Natural killer cell (primary cell): ENCODE measurements at regions not wholly inside any gene's neighbourhood (a gene's known extent, or its start where the extent isn't known, plus 50 kb on each side); places are given as distances from the start of the nearest gene placed in this dataset.

Experiments used
- ATAC-seq, 3 donors: fragments of 150-1000 bp in 2 of 3; fragments of 200-7000 bp in 1 of 3; cut with Tn5 transposase; 1 replicate in 1 of 3; 2 replicates in 2 of 3; pipeline ENCODE4 v1.10.0; 2021; ENCODE audit warnings: mild to moderate bottlenecking in 2 of 3, moderate library complexity in 2 of 3
- DNase-seq, 2 donors: peaks; one replicate each; pipeline versions ENCODE4 v3.0.0 to v3.0.0-alpha.2; 2013 to 2021; ENCODE audit warnings: mixed read lengths in 1 of 2
- H3K27ac ChIP-seq: one replicate; pipeline ENCODE4 v1.5.1; 2013; ENCODE audit warnings: mild to moderate bottlenecking, low read length
- H3K27me3 ChIP-seq: one replicate; pipeline ENCODE4 v1.6.1; 2013; ENCODE audit warnings: low read length; ENCODE audit not compliant: control insufficient read depth, insufficient read depth
- H3K36me3 ChIP-seq: one replicate; pipeline ENCODE4 v1.6.1; 2013; ENCODE audit warnings: low read length; ENCODE audit not compliant: control insufficient read depth, insufficient read depth
- H3K4me1 ChIP-seq: one replicate; pipeline ENCODE4 v1.6.1; 2013; ENCODE audit warnings: low read length; ENCODE audit not compliant: control insufficient read depth, insufficient read depth
- H3K4me3 ChIP-seq: one replicate; pipeline ENCODE4 v1.5.1; 2013; ENCODE audit warnings: low read length
- H3K9me3 ChIP-seq: one replicate; pipeline ENCODE4 v1.6.1; 2013; ENCODE audit warnings: low read length; ENCODE audit not compliant: control insufficient read depth, insufficient read depth
- H3K27ac Mint-ChIP-seq, 2 donors: one replicate each; pipeline ENCODE4 v1.8.0; 2022; ENCODE audit warnings: mild to moderate bottlenecking in 2 of 2, mixed read lengths in 2 of 2, moderate library complexity in 1 of 2
- H3K27me3 Mint-ChIP-seq, 2 donors: one replicate each; pipeline ENCODE4 v1.8.0; 2022; ENCODE audit warnings: low read depth in 2 of 2, mixed read lengths in 2 of 2
- H3K36me3 Mint-ChIP-seq: one replicate; pipeline ENCODE4 v1.8.0; 2022; ENCODE audit warnings: mixed read lengths
- H3K4me1 Mint-ChIP-seq, 2 donors: one replicate each; pipeline ENCODE4 v1.8.0; 2022; ENCODE audit warnings: mixed read lengths in 2 of 2
- H3K4me3 Mint-ChIP-seq: one replicate; pipeline ENCODE4 v1.8.0; 2022; ENCODE audit warnings: mild to moderate bottlenecking, moderate library complexity, mixed read lengths
- H3K9me3 Mint-ChIP-seq, 2 donors: one replicate each; pipeline ENCODE4 v1.8.0; 2022; ENCODE audit warnings: mixed read lengths in 2 of 2
- CTCF ChIP-seq: fragments of 200-600 bp; IDR thresholded peaks from one replicate; pipeline ENCODE4 v1.8.0; 2022; ENCODE audit warnings: antibody characterized with exemption
- WGBS: methylation state at CpG from one replicate; pipeline ENCODE4 v1.1.7; 2013; ENCODE audit warnings: missing lambda C conversion rate; ENCODE audit not compliant: insufficient coverage; 5-methylcytosine and 5-hydroxymethylcytosine counted together
- intact Hi-C: fragments of 100-400 bp; cut with micrococcal nuclease; formaldehyde crosslinking; loops from one replicate; pipeline ENCODE4 v1.14.2; 2022

- Histone ChIP-seq H3K9me3 (no peaks in the 10 kb centered on the region), H3K27me3 (no peaks in the 10 kb centered on the region), H3K27ac (no peak overlapping the region), H3K4me3 (no peak overlapping the region), H3K4me1 (no peaks in the 10 kb centered on the region), H3K36me3 (no peaks in the 10 kb centered on the region)
- no peak for ATAC-seq
- Mint-ChIP-seq H3K9me3 (no peaks in the 10 kb centered on the region), H3K4me3 (no peak overlapping the region), H3K27ac (no peak overlapping the region), H3K36me3 (no peaks in the 10 kb centered on the region), H3K27me3 (peaks cover 0 to 8% of the 10 kb centered on the region in 2 donors), H3K4me1 (no peaks in the 10 kb centered on the region)
- intact Hi-C loops = no loop called here
- WGBS = 80% methylated on average over 3 of the region's 3 CpGs
- TF ChIP-seq CTCF = no peak
- no peak for DNase-seq
Measured at GRCh38 chr11:100631316-100631715, 55.8 kb upstream of the ARHGAP42 start.

- Histone ChIP-seq H3K4me3 (no peak overlapping the region), H3K27ac (no peak overlapping the region), H3K36me3 (no peaks in the 10 kb centered on the region), H3K27me3 (no peaks in the 10 kb centered on the region), H3K4me1 (no peaks in the 10 kb centered on the region), H3K9me3 (no peaks in the 10 kb centered on the region)
- peaks cover 0 to 5% of the 10 kb centered on the region in 2 donors for H3K27me3 Mint-ChIP-seq
- no peaks in the 10 kb centered on the region for H3K9me3 Mint-ChIP-seq
- ATAC-seq = no peak
- H3K27ac Mint-ChIP-seq = no peak overlapping the region
- DNase-seq = no peak
- H3K36me3 Mint-ChIP-seq = no peaks in the 10 kb centered on the region
- no peak for TF ChIP-seq CTCF
- WGBS = 85% methylated on average over 5 of the region's 5 CpGs
- H3K4me3 Mint-ChIP-seq = no peak overlapping the region
- H3K4me1 Mint-ChIP-seq = no peaks in the 10 kb centered on the region
- intact Hi-C loops = no loop called here
Measured at GRCh38 chr11:100632941-100633452, 54.1 kb upstream of the ARHGAP42 start.

- H3K4me3 ChIP-seq = no peak overlapping the region
- no peaks in the 10 kb centered on the region for H3K9me3 ChIP-seq
- no peaks in the 10 kb centered on the region for H3K36me3 Mint-ChIP-seq
- no peaks in the 10 kb centered on the region for H3K9me3 Mint-ChIP-seq
- TF ChIP-seq CTCF = no peak
- intact Hi-C loops = no loop called here
- H3K27ac ChIP-seq = no peak overlapping the region
- H3K36me3 ChIP-seq = no peaks in the 10 kb centered on the region
- 69% methylated on average over 3 of the region's 3 CpGs for WGBS
- no peak for ATAC-seq
- H3K4me3 Mint-ChIP-seq = no peak overlapping the region
- H3K27ac Mint-ChIP-seq = no peak overlapping the region
- no peaks in the 10 kb centered on the region for H3K4me1 ChIP-seq
- no peaks in the 10 kb centered on the region for H3K27me3 ChIP-seq
- DNase-seq = no peak
- peaks cover 6 to 12% of the 10 kb centered on the region in 2 donors for H3K27me3 Mint-ChIP-seq
- no peaks in the 10 kb centered on the region for H3K4me1 Mint-ChIP-seq
Measured at GRCh38 chr11:100635194-100635593, 51.9 kb upstream of the ARHGAP42 start.

DNA sequence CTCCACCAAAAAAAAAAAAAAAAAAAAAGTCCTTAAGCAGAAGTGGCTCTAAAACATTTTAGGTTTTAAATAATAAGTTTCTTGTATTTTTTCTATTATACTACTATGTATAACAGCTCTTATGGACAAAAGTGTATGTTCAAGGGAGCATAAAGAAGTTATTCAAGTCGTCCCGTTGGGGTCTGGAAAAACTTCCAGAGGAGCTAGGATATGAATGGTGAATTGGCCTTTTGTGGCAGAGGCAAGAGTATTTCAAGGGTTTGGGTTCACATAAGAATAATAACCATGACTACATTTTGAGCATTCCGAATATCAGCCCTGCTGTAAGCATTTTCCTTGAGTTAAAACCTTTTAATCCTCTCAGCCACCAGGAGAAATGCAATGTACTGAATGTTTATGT is 50.6 kb upstream of the ARHGAP42 start:
- Histone ChIP-seq H3K4me1 (no peaks in the 10 kb centered on the region), H3K27me3 (no peaks in the 10 kb centered on the region), H3K27ac (no peak overlapping the region), H3K9me3 (no peaks in the 10 kb centered on the region), H3K4me3 (no peak overlapping the region), H3K36me3 (no peaks in the 10 kb centered on the region)
- WGBS = 94% methylated on average over 2 of the region's 3 CpGs
- intact Hi-C loops = no loop called here
- H3K27me3 Mint-ChIP-seq = peaks cover 3 to 12% of the 10 kb centered on the region in 2 donors
- ATAC-seq = no peak
- H3K4me3 Mint-ChIP-seq = no peak overlapping the region
- DNase-seq = no peak
- H3K27ac Mint-ChIP-seq = no peak overlapping the region
- TF ChIP-seq CTCF = no peak
- no peaks in the 10 kb centered on the region for H3K36me3 Mint-ChIP-seq
- no peaks in the 10 kb centered on the region for H3K4me1 Mint-ChIP-seq
- H3K9me3 Mint-ChIP-seq = no peaks in the 10 kb centered on the region
